Neural cell (in vitro differentiated cells): ENCODE measurements at regions not wholly inside any gene's neighbourhood (a gene's known extent, or its start where the extent isn't known, plus 50 kb on each side); places are given as distances from the start of the nearest gene placed in this dataset.

Experiments
- EP300 ChIP-seq: fragments of 450-650 bp; conservative IDR thresholded peaks from 2 replicates; pipeline ENCODE4 v1.6.1; 2014; ENCODE audit warnings: antibody characterized with exemption, mild to moderate bottlenecking, moderate library complexity; ENCODE audit not compliant: poor library complexity, severe bottlenecking
- EZH2 ChIP-seq: fragments of 200-600, 300-800 bp; shearing (Covaris generic), sonication (generic); IDR thresholded peaks from 2 replicates; pipeline ENCODE4 v1.6.1; 2014; ENCODE audit warnings: antibody characterized with exemption, low read length, borderline replicate concordance, mild to moderate bottlenecking; ENCODE audit not compliant: insufficient read depth, poor library complexity, severe bottlenecking
- MXI1 ChIP-seq: fragments of 450-650 bp; conservative IDR thresholded peaks from 2 replicates; pipeline ENCODE4 v1.6.1; 2014; ENCODE audit warnings: antibody characterized with exemption, mild to moderate bottlenecking; ENCODE audit not compliant: poor library complexity, severe bottlenecking
- POLR2AphosphoS5 ChIP-seq: IDR thresholded peaks from 2 replicates; pipeline ENCODE4 v1.6.1; 2012
- TAF1 ChIP-seq: IDR thresholded peaks from 2 replicates; pipeline ENCODE4 v1.6.1; 2012; ENCODE audit warnings: low read depth
- TF ChIP-seq, protein P1 (sequence below): fragments of 450-650 bp; IDR thresholded peaks from 2 replicates; pipeline ENCODE4 v1.5.1; 2014; ENCODE audit warnings: antibody characterized with exemption, mild to moderate bottlenecking, moderate library complexity; ENCODE audit not compliant: poor library complexity, severe bottlenecking
- TF ChIP-seq, protein P2 (sequence below): IDR thresholded peaks from 2 replicates; pipeline ENCODE4 v1.6.1; 2012; ENCODE audit warnings: borderline replicate concordance

DNA sequence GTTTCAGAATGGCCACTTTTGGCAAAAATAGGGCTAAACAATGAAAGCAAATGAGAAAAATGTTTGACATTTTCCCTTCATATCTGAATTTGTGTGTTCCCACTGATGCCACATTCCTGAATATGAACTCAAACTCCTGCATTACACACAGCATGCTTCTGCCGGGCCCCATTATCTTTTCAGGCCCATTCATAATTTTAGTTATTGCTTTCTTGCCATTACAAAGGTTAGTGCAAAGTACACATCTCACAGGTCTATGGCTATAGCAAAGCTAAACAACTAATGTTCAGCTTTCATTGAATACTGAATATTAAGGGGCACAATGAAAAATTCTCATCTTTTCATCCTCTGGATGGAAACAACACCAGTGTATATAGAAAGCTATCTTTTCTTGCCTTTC, 568.9 kb upstream of the ZNF608 start:
- TF ChIP-seq, protein P1, sequence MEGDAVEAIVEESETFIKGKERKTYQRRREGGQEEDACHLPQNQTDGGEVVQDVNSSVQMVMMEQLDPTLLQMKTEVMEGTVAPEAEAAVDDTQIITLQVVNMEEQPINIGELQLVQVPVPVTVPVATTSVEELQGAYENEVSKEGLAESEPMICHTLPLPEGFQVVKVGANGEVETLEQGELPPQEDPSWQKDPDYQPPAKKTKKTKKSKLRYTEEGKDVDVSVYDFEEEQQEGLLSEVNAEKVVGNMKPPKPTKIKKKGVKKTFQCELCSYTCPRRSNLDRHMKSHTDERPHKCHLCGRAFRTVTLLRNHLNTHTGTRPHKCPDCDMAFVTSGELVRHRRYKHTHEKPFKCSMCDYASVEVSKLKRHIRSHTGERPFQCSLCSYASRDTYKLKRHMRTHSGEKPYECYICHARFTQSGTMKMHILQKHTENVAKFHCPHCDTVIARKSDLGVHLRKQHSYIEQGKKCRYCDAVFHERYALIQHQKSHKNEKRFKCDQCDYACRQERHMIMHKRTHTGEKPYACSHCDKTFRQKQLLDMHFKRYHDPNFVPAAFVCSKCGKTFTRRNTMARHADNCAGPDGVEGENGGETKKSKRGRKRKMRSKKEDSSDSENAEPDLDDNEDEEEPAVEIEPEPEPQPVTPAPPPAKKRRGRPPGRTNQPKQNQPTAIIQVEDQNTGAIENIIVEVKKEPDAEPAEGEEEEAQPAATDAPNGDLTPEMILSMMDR = no peak
- TF ChIP-seq TAF1 = no peak
- TF ChIP-seq EZH2 = no peak
- no peak for TF ChIP-seq EP300
- TF ChIP-seq POLR2AphosphoS5 = no peak
- no peak for TF ChIP-seq MXI1
- TF ChIP-seq, protein P2, sequence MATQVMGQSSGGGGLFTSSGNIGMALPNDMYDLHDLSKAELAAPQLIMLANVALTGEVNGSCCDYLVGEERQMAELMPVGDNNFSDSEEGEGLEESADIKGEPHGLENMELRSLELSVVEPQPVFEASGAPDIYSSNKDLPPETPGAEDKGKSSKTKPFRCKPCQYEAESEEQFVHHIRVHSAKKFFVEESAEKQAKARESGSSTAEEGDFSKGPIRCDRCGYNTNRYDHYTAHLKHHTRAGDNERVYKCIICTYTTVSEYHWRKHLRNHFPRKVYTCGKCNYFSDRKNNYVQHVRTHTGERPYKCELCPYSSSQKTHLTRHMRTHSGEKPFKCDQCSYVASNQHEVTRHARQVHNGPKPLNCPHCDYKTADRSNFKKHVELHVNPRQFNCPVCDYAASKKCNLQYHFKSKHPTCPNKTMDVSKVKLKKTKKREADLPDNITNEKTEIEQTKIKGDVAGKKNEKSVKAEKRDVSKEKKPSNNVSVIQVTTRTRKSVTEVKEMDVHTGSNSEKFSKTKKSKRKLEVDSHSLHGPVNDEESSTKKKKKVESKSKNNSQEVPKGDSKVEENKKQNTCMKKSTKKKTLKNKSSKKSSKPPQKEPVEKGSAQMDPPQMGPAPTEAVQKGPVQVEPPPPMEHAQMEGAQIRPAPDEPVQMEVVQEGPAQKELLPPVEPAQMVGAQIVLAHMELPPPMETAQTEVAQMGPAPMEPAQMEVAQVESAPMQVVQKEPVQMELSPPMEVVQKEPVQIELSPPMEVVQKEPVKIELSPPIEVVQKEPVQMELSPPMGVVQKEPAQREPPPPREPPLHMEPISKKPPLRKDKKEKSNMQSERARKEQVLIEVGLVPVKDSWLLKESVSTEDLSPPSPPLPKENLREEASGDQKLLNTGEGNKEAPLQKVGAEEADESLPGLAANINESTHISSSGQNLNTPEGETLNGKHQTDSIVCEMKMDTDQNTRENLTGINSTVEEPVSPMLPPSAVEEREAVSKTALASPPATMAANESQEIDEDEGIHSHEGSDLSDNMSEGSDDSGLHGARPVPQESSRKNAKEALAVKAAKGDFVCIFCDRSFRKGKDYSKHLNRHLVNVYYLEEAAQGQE = no peak
